Putamen (tissue), 1 donor: ENCODE measurements at regions not wholly inside any gene's neighbourhood (a gene's known extent, or its start where the extent isn't known, plus 50 kb on each side); places are given as distances from the start of the nearest gene placed in this dataset.

Experiments used
- DNase-seq: peaks from one replicate; pipeline ENCODE4 v3.0.0-alpha.2; 2016; ENCODE audit warnings: low spot score

- no peak for DNase-seq
Measured at GRCh38 chr15:101551696-101552591, 62.4 kb upstream of the PCSK6 start.

GRCh38 chr15:101550124-101550523 is 60.6 kb upstream of the PCSK6 start:
- no peak for DNase-seq

- DNase-seq, result no peak
Measured at GRCh38 chr15:101549647-101550046, 60.1 kb upstream of the PCSK6 start.

GRCh38 chr15:101547737-101548136 is 58.2 kb upstream of the PCSK6 start:
- DNase-seq, result no peak

GRCh38 chr15:101545548-101546505 is 56.3 kb upstream of the PCSK6 start:
- no peak for DNase-seq

- DNase-seq, result no peak
Measured at GRCh38 chr15:101544613-101544945, 55.1 kb upstream of the PCSK6 start.

GRCh38 chr15:101543926-101544612 is 54.6 kb upstream of the PCSK6 start:
- no peak for DNase-seq

GRCh38 chr15:101543431-101543830 is 53.9 kb upstream of the PCSK6 start:
- DNase-seq, result no peak

- DNase-seq, result no peak
Measured at GRCh38 chr15:101543026-101543390, 53.5 kb upstream of the PCSK6 start.

- no peak for DNase-seq
Measured at GRCh38 chr15:101542306-101543025, 53.0 kb upstream of the PCSK6 start.

- no peak for DNase-seq
Measured at GRCh38 chr15:101541501-101542292, 52.2 kb upstream of the PCSK6 start.

GRCh38 chr15:101540480-101541239 is 51.2 kb upstream of the PCSK6 start:
- DNase-seq, result no peak

GRCh38 chr15:101539930-101540329 is 50.4 kb upstream of the PCSK6 start:
- no peak for DNase-seq

GRCh38 chr15:101539492-101539891 is 50.0 kb upstream of the PCSK6 start:
- DNase-seq, result no peak
